Fibroblast of skin of scalp (primary cell): ENCODE measurements at regions not wholly inside any gene's neighbourhood (a gene's known extent, or its start where the extent isn't known, plus 50 kb on each side); places are given as distances from the start of the nearest gene placed in this dataset.

ENCODE experiments used
- DNase-seq: peaks from one replicate; pipeline ENCODE4 v3.0.0-alpha.2; 2013

- no peak for DNase-seq
Measured at GRCh38 chr20:60330461-60330860, 372.2 kb downstream of the CDH26 start.

GRCh38 chr20:60331688-60332300 is 373.6 kb downstream of the CDH26 start:
- no peak for DNase-seq

DNA sequence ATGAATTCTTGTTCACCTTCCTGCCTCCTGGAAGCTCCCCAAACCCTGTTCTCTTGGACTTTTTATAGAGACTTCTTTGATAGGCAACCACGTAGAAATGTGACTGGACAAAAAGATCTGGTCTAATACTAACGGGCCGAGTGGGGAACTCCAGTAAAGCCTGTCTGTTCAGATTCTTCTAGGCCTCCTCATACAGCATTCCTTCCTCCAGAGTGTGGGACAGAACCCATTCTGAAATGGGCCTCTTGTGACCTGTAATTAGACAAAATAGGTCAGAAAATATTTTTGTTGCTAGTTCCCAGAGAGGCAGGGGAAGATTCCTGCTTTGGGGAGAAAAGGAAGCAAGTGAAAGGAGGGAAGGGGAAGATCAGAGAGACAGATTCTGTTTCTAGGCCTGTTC is 374.3 kb downstream of the CDH26 start:
- DNase-seq = no peak

DNA sequence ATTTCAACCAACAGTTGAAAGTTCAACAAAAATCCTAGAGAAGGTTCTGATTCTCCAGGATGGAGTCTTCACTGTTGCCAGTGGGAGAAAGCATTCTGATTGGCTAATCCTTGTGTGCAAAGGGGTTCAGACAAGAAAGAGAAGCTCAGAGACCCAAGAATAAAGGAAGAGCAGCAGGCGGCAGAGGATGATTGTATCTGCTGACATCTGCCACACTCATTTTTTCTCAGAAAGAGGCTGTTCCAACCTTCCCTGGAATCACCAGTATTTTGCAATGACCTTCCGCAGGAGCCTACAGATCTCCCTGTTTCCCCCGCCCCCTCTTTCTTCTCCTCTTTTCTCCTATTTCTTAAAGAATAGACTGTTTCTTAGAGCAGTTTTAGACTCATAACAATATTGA is 376.7 kb downstream of the CDH26 start:
- DNase-seq = no peak

DNA sequence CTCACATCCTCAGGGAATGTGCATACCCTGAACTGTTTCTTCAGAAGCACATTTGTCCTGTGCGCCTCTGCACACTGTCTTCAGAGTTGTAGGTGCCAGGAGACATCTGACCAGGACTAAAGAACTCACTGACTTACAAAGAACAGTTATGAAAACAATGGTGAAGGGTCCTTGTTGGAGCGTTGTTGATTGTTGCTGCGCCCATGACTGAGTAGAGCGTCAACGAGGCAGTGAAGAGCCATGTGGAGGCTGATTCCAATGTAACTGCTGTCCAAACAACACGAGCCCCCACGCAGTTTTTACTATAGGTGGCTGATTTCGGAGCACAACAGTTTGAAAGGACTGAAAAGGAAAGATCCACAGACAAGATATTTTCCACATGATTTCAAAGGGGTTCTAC is 380.3 kb downstream of the CDH26 start:
- DNase-seq = no peak

- DNase-seq = no peak
Measured at GRCh38 chr20:60339738-60340137, 381.5 kb downstream of the CDH26 start.

GRCh38 chr20:60340232-60340631 is 382.0 kb downstream of the CDH26 start:
- DNase-seq = no peak

- no peak for DNase-seq
Measured at GRCh38 chr20:60341062-60341461, 382.8 kb downstream of the CDH26 start.

DNA sequence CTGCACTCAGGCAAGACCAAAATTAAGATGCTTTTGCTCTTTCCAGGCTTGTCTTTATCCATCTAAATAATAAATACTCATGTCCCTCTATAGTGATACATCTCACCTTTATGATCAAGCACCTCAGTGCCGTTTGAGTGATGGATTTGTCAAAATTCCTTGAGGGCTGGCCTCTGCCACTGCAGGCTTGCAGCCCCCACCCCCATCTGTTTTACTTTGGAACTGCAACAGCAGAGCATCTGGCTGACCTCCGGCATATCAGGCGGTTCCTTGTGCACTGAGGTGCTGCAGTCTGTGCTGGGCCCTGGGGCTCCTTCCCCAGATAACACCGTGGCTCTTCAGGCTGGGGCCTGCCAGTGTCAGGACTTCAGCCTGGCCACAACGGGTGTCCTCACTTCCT is 386.9 kb downstream of the CDH26 start:
- DNase-seq = no peak

- no peak for DNase-seq
Measured at GRCh38 chr20:60349418-60349817, 391.2 kb downstream of the CDH26 start.

DNA sequence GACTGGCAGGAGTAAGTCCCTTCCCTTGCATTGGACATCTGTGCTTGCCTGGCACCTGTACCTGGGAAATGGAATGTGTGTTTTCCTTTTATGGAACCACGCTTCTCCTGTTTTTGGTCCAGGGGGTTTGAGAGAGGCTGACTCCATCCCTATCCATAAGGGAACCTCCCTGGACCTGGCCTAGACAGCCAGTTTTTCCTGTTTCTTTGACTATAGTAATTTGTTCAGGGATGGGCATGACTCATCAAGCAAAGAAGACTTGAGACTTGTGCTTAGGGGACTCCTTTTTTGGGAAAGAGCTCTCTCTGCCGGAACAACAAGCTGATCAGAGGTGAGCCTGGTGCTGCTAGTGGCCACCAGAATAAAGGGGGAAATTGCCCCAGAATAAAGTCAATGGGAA is 393.8 kb downstream of the CDH26 start:
- DNase-seq = no peak

- no peak for DNase-seq
Measured at GRCh38 chr20:60352596-60352995, 394.4 kb downstream of the CDH26 start.

GRCh38 chr20:60354024-60354580 is 395.9 kb downstream of the CDH26 start:
- DNase-seq = no peak

- DNase-seq = no peak
Measured at GRCh38 chr20:60358101-60358500, 399.9 kb downstream of the CDH26 start.

- DNase-seq = no peak
Measured at GRCh38 chr20:60359010-60359409, 400.8 kb downstream of the CDH26 start.

GRCh38 chr20:60361761-60362395 is 403.7 kb downstream of the CDH26 start:
- no peak for DNase-seq

DNA sequence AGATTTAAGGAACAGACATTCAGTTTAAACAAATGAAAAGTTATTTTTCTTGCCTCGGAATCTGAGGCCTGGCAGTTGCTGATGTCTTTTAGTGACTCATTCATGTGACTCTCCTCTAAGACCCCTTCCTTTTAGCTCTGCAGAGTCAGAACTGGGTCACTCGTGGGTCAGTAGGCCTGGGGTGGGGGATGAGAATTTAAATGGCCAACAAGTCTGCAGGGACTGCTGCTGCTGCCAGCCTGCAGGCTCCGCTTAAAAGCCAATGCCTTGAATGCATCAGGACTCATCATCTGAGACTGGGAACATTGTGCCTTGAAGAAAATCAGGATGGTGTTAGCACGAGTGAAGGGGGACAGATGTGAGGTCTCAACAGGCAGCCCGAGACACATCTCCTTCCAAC is 404.3 kb downstream of the CDH26 start:
- DNase-seq = no peak

DNA sequence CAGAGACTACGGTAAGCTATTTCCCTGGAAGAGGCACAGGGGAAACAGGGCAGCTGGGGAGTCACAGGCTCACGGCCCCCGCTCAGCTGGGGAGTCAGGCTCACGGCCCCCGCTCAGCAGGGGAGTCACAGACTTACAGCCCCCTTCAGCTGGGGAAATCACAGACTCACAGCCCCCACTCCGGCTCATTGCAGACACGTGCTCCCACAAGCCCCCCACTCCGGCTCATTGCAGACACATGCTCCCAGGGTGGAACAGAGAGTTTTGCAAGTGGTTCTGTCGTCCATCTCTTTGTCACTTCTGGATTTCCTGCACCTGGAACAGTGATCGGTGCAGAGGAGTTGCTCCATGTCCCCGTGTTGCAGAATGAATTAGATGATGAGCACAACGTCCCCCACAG is 405.5 kb downstream of the CDH26 start:
- no peak for DNase-seq

GRCh38 chr20:60365064-60365666 is 406.9 kb downstream of the CDH26 start:
- no peak for DNase-seq

DNA sequence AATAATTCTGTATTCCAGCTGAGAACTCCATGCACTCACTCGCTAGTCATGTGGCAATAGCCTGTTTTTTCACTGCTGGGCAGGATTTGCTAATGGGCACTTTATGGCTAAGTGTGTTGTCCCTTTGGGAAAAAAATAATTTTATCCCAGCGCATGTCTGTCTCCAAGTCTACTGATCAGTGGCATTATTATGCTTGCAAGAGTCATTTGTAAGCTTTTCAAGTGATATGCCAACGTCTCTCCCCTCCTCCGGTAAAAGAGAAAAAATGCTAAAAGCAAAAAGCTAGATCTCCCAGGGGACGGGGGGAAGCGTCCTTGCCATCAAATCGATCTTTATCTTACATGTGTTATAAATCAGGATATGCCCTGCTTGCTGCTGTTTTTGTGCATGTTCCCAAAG is 407.7 kb downstream of the CDH26 start:
- no peak for DNase-seq

DNA sequence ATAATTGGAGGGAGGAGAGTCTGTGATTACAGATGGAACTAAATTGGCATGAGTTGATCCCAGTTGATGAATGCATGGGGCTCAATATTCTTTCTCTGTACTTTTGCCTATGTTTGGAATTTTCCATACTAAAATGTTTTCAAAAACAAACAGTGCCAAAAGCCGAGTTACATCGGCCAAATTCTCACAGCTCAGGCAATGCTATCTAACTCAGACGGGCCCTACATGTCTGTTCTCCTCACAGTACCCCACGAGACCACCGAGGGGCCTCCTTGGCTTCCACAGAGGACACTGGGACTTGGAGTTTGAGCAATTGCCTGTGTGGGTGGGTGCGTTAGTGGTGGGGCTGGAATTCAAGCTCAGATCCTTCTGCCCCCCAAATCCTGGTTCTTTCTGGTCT is 413.2 kb downstream of the CDH26 start:
- DNase-seq = no peak

DNA sequence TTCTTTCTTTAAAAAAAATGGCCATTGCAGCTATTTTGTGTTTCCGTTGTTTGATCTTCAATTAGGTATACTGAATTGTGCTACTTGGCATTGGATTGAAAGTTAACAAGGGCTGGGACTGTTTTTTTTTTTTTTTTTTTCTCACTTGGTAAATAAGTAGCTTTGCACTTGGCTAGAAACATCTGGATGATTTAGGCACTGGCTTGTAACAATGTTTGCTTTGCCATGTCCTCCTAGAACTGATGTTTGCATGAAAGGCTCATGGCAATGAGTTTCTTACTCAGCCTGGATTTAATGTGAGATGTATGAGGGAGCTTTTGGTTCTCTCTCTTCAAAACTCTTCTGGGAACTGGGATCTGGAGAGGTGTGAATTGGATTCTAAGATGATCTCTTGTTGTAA is 414.1 kb downstream of the CDH26 start:
- DNase-seq = no peak

DNA sequence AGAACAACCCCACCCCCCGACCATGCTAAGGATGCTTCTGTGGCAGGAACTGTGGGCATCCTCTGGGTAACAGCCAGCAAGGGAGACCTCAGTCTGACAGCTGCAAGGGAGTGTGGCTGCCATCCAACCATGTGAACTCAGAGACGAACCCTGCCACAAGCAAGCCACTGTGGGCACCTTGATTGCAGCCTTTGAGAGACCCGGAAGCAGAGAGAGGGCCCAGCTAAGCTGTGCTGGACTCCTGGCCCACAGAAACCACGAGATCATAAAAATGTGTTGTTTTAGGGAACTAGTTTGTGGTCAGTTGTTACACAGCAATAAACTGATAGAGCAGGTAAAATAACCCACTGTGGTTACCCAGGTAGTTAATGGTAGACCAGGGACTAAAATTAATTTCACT is 414.6 kb downstream of the CDH26 start:
- no peak for DNase-seq

- DNase-seq = no peak
Measured at GRCh38 chr20:60378620-60379019, 420.4 kb downstream of the CDH26 start.
